Stomach (tissue), 8 donors: ENCODE measurements at regions not wholly inside any gene's neighbourhood (a gene's known extent, or its start where the extent isn't known, plus 50 kb on each side); places are given as distances from the start of the nearest gene placed in this dataset.
"Not testable (repeated sequence)": the region's sequence is repeated elsewhere in the genome, so short reads cannot be mapped to it uniquely, and the experiment has no call there.

Source experiments
- DNase-seq, 2 donors: peaks; one replicate each; pipeline versions ENCODE4 v3.0.0 to v3.0.0-alpha.2; 2013 to 2019
- H3K27ac ChIP-seq, 5 donors: fragments of 200-600 bp in 4 of 5; sonication (generic) in 4 of 5; one replicate each; pipeline ENCODE4 v1.5.1; 2013 to 2019; ENCODE audit warnings: mild to moderate bottlenecking in 1 of 5, moderate library complexity in 1 of 5
- H3K27me3 ChIP-seq, 3 donors: fragments of 200-600 bp; sonication (generic); one replicate each; pipeline ENCODE4 v1.5.1; 2017 to 2019; ENCODE audit warnings: mixed run types in 1 of 3
- H3K36me3 ChIP-seq, 4 donors: fragments of 200-600 bp; sonication (generic); 1 replicate in 3 of 4; 2 replicates in 1 of 4; pipeline ENCODE4 v1.5.1; 2016 to 2019
- H3K4me1 ChIP-seq, 4 donors: fragments of 200-600 bp; sonication (generic); one replicate each; pipeline ENCODE4 v1.5.1; 2016 to 2019
- H3K4me3 ChIP-seq, 4 donors: fragments of 200-600 bp; sonication (generic) in 3 of 4; one replicate each; pipeline ENCODE4 v1.5.1; 2016 to 2019; ENCODE audit warnings: mild to moderate bottlenecking in 1 of 4
- H3K9me3 ChIP-seq, 4 donors: fragments of 200-600 bp; sonication (generic); one replicate each; pipeline ENCODE4 v1.5.1; 2016 to 2019
- EP300 ChIP-seq: sonication (generic); formaldehyde crosslinking; IDR thresholded peaks from one replicate; pipeline ENCODE4 v1.6.1; 2017; ENCODE audit warnings: antibody characterized with exemption
- POLR2A ChIP-seq, 4 donors: fragments of 450-650 bp; IDR thresholded peaks; one replicate each; pipeline ENCODE4 v1.6.1; 2016; ENCODE audit warnings: antibody characterized with exemption in 4 of 4, control low read depth in 2 of 4, mild to moderate bottlenecking in 1 of 4, moderate library complexity in 1 of 4
- POLR2AphosphoS5 ChIP-seq, 3 donors: sonication (generic); formaldehyde crosslinking; IDR thresholded peaks; one replicate each; pipeline ENCODE4 v1.6.1; 2016; ENCODE audit warnings: antibody characterized with exemption in 3 of 3
- WGBS, 5 donors: extraction: QIAGEN DNeasy Blood & Tissue Kit in 3 of 5; methylation state at CpG; one replicate each; pipeline versions ENCODE4 v1.1.5 to v1.1.7; 2013 to 2018; 5-methylcytosine and 5-hydroxymethylcytosine counted together
- intact Hi-C: fragments of 100-400 bp; cut with DNase I; formaldehyde crosslinking; loops from one replicate; pipeline ENCODE4 v1.15.1; 2023; ENCODE audit warnings: low total_unique reads
- TF ChIP-seq, protein P1 (sequence below), 7 experiments: fragments of 450-650 bp in 4 of 7; fragments of 200-600 bp in 3 of 7; sonication (generic) in 3 of 7; IDR thresholded peaks; one replicate each; pipeline ENCODE4 v1.5.1; 2016 to 2019; ENCODE audit warnings: antibody characterized with exemption in 7 of 7, control low read depth in 2 of 7, mild to moderate bottlenecking in 1 of 7
- donor health status: healthy with polysubstance abuse.
- donor health status: Bipolar disorder and iron deficiency.
- donor health status: healthy.

DNA sequence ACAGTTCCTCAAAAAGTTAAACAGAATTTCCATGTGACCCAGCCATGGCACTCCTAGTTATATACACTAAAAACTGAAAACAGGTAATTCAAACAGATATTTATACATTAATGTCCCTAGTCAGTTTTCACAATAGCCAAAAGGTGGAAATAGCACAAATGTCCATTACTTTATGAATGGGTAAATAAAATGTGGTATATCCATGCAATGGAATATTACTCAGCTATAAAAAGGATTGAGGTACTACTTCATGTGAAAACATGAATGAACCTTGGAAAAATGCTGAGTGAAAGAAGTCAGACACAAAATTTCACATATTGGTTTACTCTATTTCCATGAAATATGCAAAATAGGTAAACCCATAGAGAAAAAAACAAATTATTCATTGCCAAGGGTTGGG lies 351.8 kb upstream of the AMOT start:
- intact Hi-C loops = no loop called here
- TF ChIP-seq POLR2A (IDR thresholded peaks at IDR 0.05) (no peak), POLR2AphosphoS5 (IDR thresholded peaks at IDR 0.05) (no peak), EP300 (no peak)
- TF ChIP-seq, protein P1, sequence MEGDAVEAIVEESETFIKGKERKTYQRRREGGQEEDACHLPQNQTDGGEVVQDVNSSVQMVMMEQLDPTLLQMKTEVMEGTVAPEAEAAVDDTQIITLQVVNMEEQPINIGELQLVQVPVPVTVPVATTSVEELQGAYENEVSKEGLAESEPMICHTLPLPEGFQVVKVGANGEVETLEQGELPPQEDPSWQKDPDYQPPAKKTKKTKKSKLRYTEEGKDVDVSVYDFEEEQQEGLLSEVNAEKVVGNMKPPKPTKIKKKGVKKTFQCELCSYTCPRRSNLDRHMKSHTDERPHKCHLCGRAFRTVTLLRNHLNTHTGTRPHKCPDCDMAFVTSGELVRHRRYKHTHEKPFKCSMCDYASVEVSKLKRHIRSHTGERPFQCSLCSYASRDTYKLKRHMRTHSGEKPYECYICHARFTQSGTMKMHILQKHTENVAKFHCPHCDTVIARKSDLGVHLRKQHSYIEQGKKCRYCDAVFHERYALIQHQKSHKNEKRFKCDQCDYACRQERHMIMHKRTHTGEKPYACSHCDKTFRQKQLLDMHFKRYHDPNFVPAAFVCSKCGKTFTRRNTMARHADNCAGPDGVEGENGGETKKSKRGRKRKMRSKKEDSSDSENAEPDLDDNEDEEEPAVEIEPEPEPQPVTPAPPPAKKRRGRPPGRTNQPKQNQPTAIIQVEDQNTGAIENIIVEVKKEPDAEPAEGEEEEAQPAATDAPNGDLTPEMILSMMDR (IDR thresholded peaks at IDR 0.05) = no peak
- H3K4me3 ChIP-seq = no peak overlapping the region
- no peaks in the 10 kb centered on the region for H3K36me3 ChIP-seq
- no peaks in the 10 kb centered on the region for H3K27me3 ChIP-seq
- H3K27ac ChIP-seq = no peak overlapping the region
- H3K4me1 ChIP-seq = no peaks in the 10 kb centered on the region
- DNase-seq = no peak
- H3K9me3 ChIP-seq = peaks cover 0 to 15% (median 6%) of the 10 kb centered on the region in 4 donors

DNA sequence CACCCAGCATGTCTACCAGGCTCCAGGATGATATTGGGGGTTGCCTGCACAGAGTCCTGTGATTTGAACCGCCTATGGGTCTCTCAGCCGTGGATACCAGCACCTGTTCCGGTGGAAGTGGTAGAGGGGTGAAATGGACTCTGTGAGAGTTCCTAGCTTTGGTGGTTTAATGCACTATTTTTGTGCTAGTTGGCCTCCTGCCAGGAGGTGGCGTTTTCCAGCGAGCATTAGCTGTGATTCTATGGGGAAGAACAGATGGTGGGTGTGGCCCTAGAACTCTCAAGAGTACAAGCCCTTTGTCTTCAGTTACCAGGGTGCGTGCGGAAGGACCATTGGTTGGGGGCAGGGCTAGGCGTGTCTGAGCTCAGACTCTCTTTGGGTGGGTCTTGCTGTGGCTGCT lies 316.9 kb upstream of the AMOT start:
- Histone ChIP-seq H3K36me3 (no peaks in the 10 kb centered on the region), H3K27me3 (no peaks in the 10 kb centered on the region), H3K4me1 (no peaks in the 10 kb centered on the region), H3K9me3 (peaks cover 0 to 22% (median 11%) of the 10 kb centered on the region in 4 donors), H3K27ac (no peak overlapping the region), H3K4me3 (no peak overlapping the region)
- DNase-seq = no peak
- 73 to 94% (median 84%) methylated on average over 8 of the region's 8 CpGs for WGBS, 5 donors
- intact Hi-C loops = no loop called here
- TF ChIP-seq POLR2A (IDR thresholded peaks at IDR 0.05) = no peak
- no peak for TF ChIP-seq EP300

DNA sequence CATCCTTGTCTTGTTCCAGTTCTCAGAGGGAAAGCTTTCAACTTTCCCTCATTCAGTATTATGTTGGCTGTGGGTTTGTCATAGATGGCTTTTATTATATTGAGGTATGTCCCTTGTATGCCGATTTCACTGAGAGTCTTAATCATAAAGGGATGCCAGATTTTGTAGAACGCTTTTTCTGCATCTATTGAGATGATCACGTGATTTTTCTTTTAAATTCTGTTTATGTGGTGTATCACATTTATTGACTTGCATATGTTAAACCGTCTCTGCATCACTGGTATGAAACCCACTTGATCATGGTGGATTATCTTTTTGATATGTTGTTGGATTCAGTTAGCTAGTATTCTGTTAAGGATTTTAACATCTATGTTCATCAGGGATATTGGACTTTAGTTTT lies 313.7 kb upstream of the AMOT start:
- 75 to 87% (median 84%) methylated on average over 4 of the region's 4 CpGs for WGBS, 5 donors
- H3K4me1 ChIP-seq, H3K4me3 ChIP-seq, intact Hi-C loops, H3K27ac ChIP-seq, H3K27me3 ChIP-seq, DNase-seq, H3K36me3 ChIP-seq: not testable (repeated sequence)
- peaks cover 0 to 21% (median 11%) of the 10 kb centered on the region in 4 donors for H3K9me3 ChIP-seq

DNA sequence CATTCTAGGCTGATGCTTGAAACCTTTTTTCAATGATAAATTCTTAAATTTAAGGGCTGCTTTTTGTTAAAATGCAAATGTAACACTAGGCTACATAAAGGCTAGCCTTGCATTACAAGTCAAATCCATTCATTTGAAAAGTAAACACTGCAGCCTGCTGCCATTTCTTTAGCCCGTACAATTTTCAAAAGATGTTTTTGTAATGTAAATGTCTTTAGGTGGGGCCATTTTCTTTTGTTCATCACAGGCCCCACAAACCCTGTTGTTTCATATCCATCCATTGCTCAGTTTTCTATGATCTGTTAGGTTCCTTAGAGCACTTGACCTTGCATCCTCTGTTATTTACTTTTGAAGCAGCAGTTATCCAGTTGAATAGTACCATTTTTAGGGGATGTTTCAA lies 296.2 kb upstream of the AMOT start:
- intact Hi-C loops = no loop called here
- no peak overlapping the region for H3K4me3 ChIP-seq
- H3K36me3 ChIP-seq = no peaks in the 10 kb centered on the region
- WGBS, 5 donors = 32 to 48% (median 39%) methylated on average over 1 of the region's 1 CpG
- no peak overlapping the region for H3K27ac ChIP-seq
- no peaks in the 10 kb centered on the region for H3K27me3 ChIP-seq
- peaks cover 0 to 5% (median 2%) of the 10 kb centered on the region in 4 donors for H3K9me3 ChIP-seq
- TF ChIP-seq EP300 (no peak), POLR2AphosphoS5 (IDR thresholded peaks at IDR 0.05) (no peak), POLR2A (IDR thresholded peaks at IDR 0.05) (no peak)
- TF ChIP-seq, protein P1 (IDR thresholded peaks at IDR 0.05) = no peak
- no peaks in the 10 kb centered on the region for H3K4me1 ChIP-seq
- no peak for DNase-seq

DNA sequence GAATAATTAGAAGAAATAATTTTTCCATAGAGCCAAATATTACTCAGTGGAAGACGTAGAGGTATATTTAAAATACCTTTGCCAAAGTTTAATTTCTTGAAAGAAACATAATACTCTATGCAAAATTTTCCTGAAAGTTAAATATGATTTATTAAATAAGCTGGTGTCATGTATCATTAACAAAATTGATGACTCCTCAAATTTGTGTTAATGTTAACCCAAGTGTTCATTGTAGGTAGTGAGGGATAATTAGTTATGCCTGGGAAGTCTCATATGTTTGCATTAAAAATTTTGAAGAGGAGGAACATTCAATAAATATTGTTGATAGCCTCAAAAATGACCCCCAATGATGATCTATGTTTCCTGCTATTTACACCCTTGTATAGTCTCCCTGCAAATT lies 292.7 kb upstream of the AMOT start:
- no peak for DNase-seq
- no peaks in the 10 kb centered on the region for H3K4me1 ChIP-seq
- no peaks in the 10 kb centered on the region for H3K27me3 ChIP-seq
- WGBS, 5 donors = 45 to 82% (median 62%) methylated on average over 1 of the region's 1 CpG
- H3K36me3 ChIP-seq = no peaks in the 10 kb centered on the region
- no peak for TF ChIP-seq EP300
- TF ChIP-seq POLR2A (IDR thresholded peaks at IDR 0.05) = no peak
- TF ChIP-seq, protein P1 (IDR thresholded peaks at IDR 0.05) = no peak
- no peak for TF ChIP-seq POLR2AphosphoS5 (IDR thresholded peaks at IDR 0.05)
- H3K9me3 ChIP-seq = peaks cover 0 to 6% (median 0%) of the 10 kb centered on the region in 4 donors
- H3K27ac ChIP-seq = no peak overlapping the region
- intact Hi-C loops = no loop called here
- H3K4me3 ChIP-seq = no peak overlapping the region
